Astrocyte (in vitro differentiated cells and primary cell): ENCODE measurements at regions not wholly inside any gene's neighbourhood (a gene's known extent, or its start where the extent isn't known, plus 50 kb on each side); places are given as distances from the start of the nearest gene placed in this dataset.

Experiments used
- CTCF ChIP-seq: IDR thresholded peaks from 2 replicates; pipeline ENCODE4 v1.5.1; 2011; ENCODE audit warnings: low read depth, mild to moderate bottlenecking, inconsistent platforms, low read length, moderate library complexity; ENCODE audit not compliant: insufficient read depth
- EZH2 ChIP-seq: IDR thresholded peaks from 2 replicates; pipeline ENCODE4 v1.6.1; 2012; ENCODE audit warnings: mild to moderate bottlenecking, low read length, inconsistent platforms; ENCODE audit not compliant: insufficient read depth

GRCh38 chr10:43318976-43319960 lies 52.2 kb upstream of the FXYD4 start:
- TF ChIP-seq CTCF, result no peak
- no peak for TF ChIP-seq EZH2
